Astrocyte of the cerebellum (primary cell): ENCODE measurements at regions not wholly inside any gene's neighbourhood (a gene's known extent, or its start where the extent isn't known, plus 50 kb on each side); places are given as distances from the start of the nearest gene placed in this dataset.

ENCODE experiments used
- DNase-seq: peaks from one replicate; pipeline ENCODE4 v3.0.0-alpha.2; 2011; ENCODE audit warnings: low read depth
- H3K4me3 ChIP-seq: 2 replicates; pipeline ENCODE4 v1.5.1; 2011; ENCODE audit warnings: mild to moderate bottlenecking, low read depth, low read length, moderate library complexity
- CTCF ChIP-seq: IDR thresholded peaks from 2 replicates; pipeline ENCODE4 v1.5.1; 2012; ENCODE audit warnings: low read length, low read depth, moderate library complexity, mild to moderate bottlenecking; ENCODE audit errors: missing control alignments
- in situ Hi-C: cut with HindIII; loops from 2 replicates; pipeline ENCODE4 v1.10.0; 2017; ENCODE audit warnings: low sequenced_read_pairs

- H3K4me3 ChIP-seq = no peak overlapping the region
- in situ Hi-C loops = no loop called here
- no peak for DNase-seq
- TF ChIP-seq CTCF = no peak
These were observed 138.6 kb downstream of the SUCNR1 start for GRCh38 chr3:152011812-152012735.

GRCh38 chr3:152019508-152019907 lies 146.1 kb downstream of the SUCNR1 start:
- DNase-seq = no peak
- no peak for TF ChIP-seq CTCF
- in situ Hi-C loops = no loop called here
- H3K4me3 ChIP-seq = no peak overlapping the region

GRCh38 chr3:152021951-152022461 lies 148.6 kb downstream of the SUCNR1 start:
- H3K4me3 ChIP-seq = no peak overlapping the region
- no peak for DNase-seq
- in situ Hi-C loops = no loop called here
- no peak for TF ChIP-seq CTCF

- in situ Hi-C loops = no loop called here
- TF ChIP-seq CTCF = no peak
- DNase-seq = peak; percentile 59
- H3K4me3 ChIP-seq = no peak overlapping the region
These were observed 152.7 kb downstream of the SUCNR1 start for GRCh38 chr3:152026033-152026556.

- DNase-seq = no peak
- no peak for TF ChIP-seq CTCF
- in situ Hi-C loops = no loop called here
- no peak overlapping the region for H3K4me3 ChIP-seq
These were observed 156.9 kb downstream of the SUCNR1 start for GRCh38 chr3:152030320-152030719.

- in situ Hi-C loops = no loop called here
- no peak for DNase-seq
- no peak overlapping the region for H3K4me3 ChIP-seq
- TF ChIP-seq CTCF = no peak
These were observed 157.9 kb downstream of the SUCNR1 start for GRCh38 chr3:152031321-152031720.
